Spleen (tissue), 11 donors: ENCODE measurements at regions not wholly inside any gene's neighbourhood (a gene's known extent, or its start where the extent isn't known, plus 50 kb on each side); places are given as distances from the start of the nearest gene placed in this dataset.

ENCODE experiments used
- DNase-seq: peaks from one replicate; pipeline ENCODE4 v3.0.0-alpha.2; 2020
- H3K27ac ChIP-seq, 8 donors: fragments of 200-600 bp; sonication (generic) in 7 of 8; 1 replicate in 4 of 8; 2 replicates in 4 of 8; pipeline versions ENCODE4 v1.5.0 to v1.8.0; 2016 to 2021; ENCODE audit warnings: inconsistent platforms in 4 of 8, mild to moderate bottlenecking in 4 of 8, moderate library complexity in 1 of 8
- H3K27me3 ChIP-seq, 7 donors: fragments of 200-600 bp; sonication (generic) in 6 of 7; replicated peaks in 1 of 7; 1 replicate in 4 of 7; 2 replicates in 3 of 7; pipeline versions ENCODE4 v1.5.0 to v1.8.0; 2016 to 2021; ENCODE audit warnings: inconsistent platforms in 3 of 7, mild to moderate bottlenecking in 1 of 7
- H3K36me3 ChIP-seq, 6 donors: fragments of 200-600 bp; sonication (generic) in 5 of 6; 1 replicate in 4 of 6; 2 replicates in 2 of 6; pipeline versions ENCODE4 v1.5.0 to v1.8.0; 2016 to 2021; ENCODE audit warnings: inconsistent platforms in 2 of 6
- H3K4me1 ChIP-seq, 6 donors: fragments of 200-600 bp; sonication (generic) in 5 of 6; 1 replicate in 3 of 6; 2 replicates in 3 of 6; pipeline versions ENCODE4 v1.5.0 to v1.8.0; 2016 to 2021; ENCODE audit warnings: inconsistent platforms in 3 of 6
- H3K4me3 ChIP-seq, 8 donors: fragments of 200-600 bp; sonication (generic) in 7 of 8; 1 replicate in 4 of 8; 2 replicates in 4 of 8; pipeline versions ENCODE4 v1.5.0 to v1.8.0; 2016 to 2021; ENCODE audit warnings: inconsistent platforms in 4 of 8, mild to moderate bottlenecking in 4 of 8, moderate library complexity in 2 of 8
- H3K9me3 ChIP-seq, 8 donors: fragments of 200-600 bp; sonication (generic) in 7 of 8; 1 replicate in 4 of 8; 2 replicates in 4 of 8; pipeline versions ENCODE4 v1.5.0 to v1.8.0; 2016 to 2021; ENCODE audit warnings: inconsistent platforms in 4 of 8
- CTCF ChIP-seq, 11 experiments: fragments of 200-600 bp in 7 of 11; fragments of 450-650 bp in 4 of 11; sonication (generic) in 4 of 11; IDR thresholded peaks in 8 of 11; conservative IDR thresholded peaks in 3 of 11; 1 replicate in 7 of 11; 2 replicates in 4 of 11; pipeline versions ENCODE4 v1.4.0 to v1.8.0; 2016 to 2021; ENCODE audit warnings: antibody characterized with exemption in 11 of 11, inconsistent platforms in 4 of 11, mild to moderate bottlenecking in 1 of 11
- POLR2A ChIP-seq, 3 donors: fragments of 450-650 bp; IDR thresholded peaks; one replicate each; pipeline ENCODE4 v1.5.1; 2017; ENCODE audit warnings: antibody characterized with exemption in 3 of 3, mild to moderate bottlenecking in 1 of 3
- POLR2AphosphoS5 ChIP-seq, 3 donors: sonication (generic); formaldehyde crosslinking; IDR thresholded peaks; one replicate each; pipeline ENCODE4 v1.5.1; 2017; ENCODE audit warnings: antibody characterized with exemption in 3 of 3
- WGBS, 5 donors: extraction: QIAGEN DNeasy Blood & Tissue Kit in 3 of 5; methylation state at CpG; one replicate each; pipeline versions ENCODE4 v1.1.5 to v1.1.7; 2013 to 2018; 5-methylcytosine and 5-hydroxymethylcytosine counted together
- intact Hi-C: fragments of 100-400 bp; cut with DNase I; formaldehyde crosslinking; loops from one replicate; pipeline ENCODE4 v1.15.0; 2023; ENCODE audit warnings: low total_unique reads
- small RNA-seq, 4 donors: library from RNA; depleted of rRNA; stranded (forward); fragments of <200 nt; gene quantifications; one replicate each; pipeline ENCODE3, GENCODE V24; 2016
- donor health status: healthy with polysubstance abuse.
- donor health status: DM: no; HTN: no; CAD: no; lungs with moderate emphysema.
- donor health status: DM: no; HTN: no; CAD: no.
- donor health status: Bipolar disorder and iron deficiency.
- donor health status: healthy.
- donor health status: DM: no; HTN: no; CAD: no.
- donor health status: DM: yes; HTN: yes; CAD: no.

- intact Hi-C loops, result no loop called here
- DNase-seq, result no peak
- WGBS, 5 donors, result 56 to 77% (median 63%) methylated on average over 2 of the region's 2 CpGs
Measured at GRCh38 chr6:96469312-96469711, 52.3 kb upstream of the UFL1 start.

GRCh38 chr6:96470296-96470695, 51.3 kb upstream of the UFL1 start:
- no peaks in the 10 kb centered on the region for H3K27me3 ChIP-seq
- no peak for DNase-seq
- no peak overlapping the region for H3K27ac ChIP-seq
- H3K9me3 ChIP-seq, result peaks cover 0 to 27% (median 8%) of the 10 kb centered on the region in 8 donors
- intact Hi-C loops, result no loop called here
- TF ChIP-seq POLR2A (IDR thresholded peaks at IDR 0.05), result no peak
- no peak for TF ChIP-seq CTCF (IDR thresholded peaks at IDR 0.05 in 8 of 11, conservative IDR thresholded peaks at IDR 0.05 in 3 of 11)
- TF ChIP-seq POLR2AphosphoS5 (IDR thresholded peaks at IDR 0.05), result no peak
- no peaks in the 10 kb centered on the region for H3K4me1 ChIP-seq
- H3K36me3 ChIP-seq, result no peaks in the 10 kb centered on the region
- no peak overlapping the region for H3K4me3 ChIP-seq
- 75 to 86% (median 76%) methylated on average over 2 of the region's 2 CpGs for WGBS, 5 donors

More at GRCh38 chr6:96469312-96469711, 52.3 kb upstream of the UFL1 start:
- H3K27me3 ChIP-seq, result no peaks in the 10 kb centered on the region
- H3K36me3 ChIP-seq, result no peaks in the 10 kb centered on the region
- H3K4me3 ChIP-seq, result no peak overlapping the region
- no peaks in the 10 kb centered on the region for H3K4me1 ChIP-seq
- H3K9me3 ChIP-seq, result peaks cover 0 to 19% (median 3%) of the 10 kb centered on the region in 8 donors
- H3K27ac ChIP-seq, result no peak overlapping the region
- no peak for TF ChIP-seq POLR2AphosphoS5 (IDR thresholded peaks at IDR 0.05)
- no peak for TF ChIP-seq CTCF (IDR thresholded peaks at IDR 0.05 in 8 of 11, conservative IDR thresholded peaks at IDR 0.05 in 3 of 11)
- TF ChIP-seq POLR2A (IDR thresholded peaks at IDR 0.05), result no peak

Small RNA genes in the stretch of these regions (small RNA-seq; reads per million reads assigned to genes)
- 0 reads per million in 4 donors for gene RN7SL797P
